GM12891 (cell line): ENCODE measurements at regions not wholly inside any gene's neighbourhood (a gene's known extent, or its start where the extent isn't known, plus 50 kb on each side); places are given as distances from the start of the nearest gene placed in this dataset.

Source experiments
- POLR2A ChIP-seq: IDR thresholded peaks from 2 replicates; pipeline ENCODE4 v1.6.1; 2011; ENCODE audit warnings: low read depth, low read length, control low read depth
- POLR2AphosphoS5 ChIP-seq: IDR thresholded peaks from 2 replicates; pipeline ENCODE4 v1.6.1; 2011; ENCODE audit warnings: low read depth, low read length, control low read depth
- TAF1 ChIP-seq: IDR thresholded peaks from 2 replicates; pipeline ENCODE4 v1.6.1; 2011; ENCODE audit warnings: low read depth, low read length, control low read depth

DNA sequence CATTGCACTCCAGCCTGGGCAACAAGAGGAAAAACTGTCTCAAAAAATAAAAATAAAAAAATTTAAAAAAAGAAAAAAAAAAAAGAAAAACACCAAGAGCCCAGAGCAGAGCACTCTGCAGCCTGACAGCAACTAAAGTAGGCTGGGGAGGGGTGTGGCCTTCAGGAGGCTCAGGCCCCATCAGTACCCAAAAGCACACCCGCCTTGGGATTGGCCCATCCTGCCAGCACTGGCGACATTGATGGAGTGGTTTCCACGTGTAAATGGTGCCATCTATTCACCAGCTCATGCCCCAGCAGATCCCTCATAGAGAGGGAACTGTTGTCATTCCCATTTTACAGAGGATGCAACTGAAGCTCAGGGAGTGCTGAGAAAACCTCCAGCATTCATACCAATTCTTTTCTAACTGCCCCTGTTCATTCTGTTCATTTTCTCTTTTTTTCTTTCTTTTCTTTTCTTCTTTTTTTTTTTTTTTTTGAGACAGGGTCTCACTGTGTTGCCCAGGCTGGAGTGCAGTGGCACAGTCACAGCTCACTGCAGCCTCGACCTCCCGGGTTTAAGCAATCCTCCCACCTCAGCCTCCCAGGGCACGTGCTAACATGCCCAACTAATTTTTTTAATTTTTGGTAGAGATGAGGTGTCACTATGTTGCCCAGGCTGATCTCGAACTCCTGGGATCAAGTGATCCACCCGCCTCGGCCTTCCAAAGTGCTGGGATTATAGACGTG is 89.3 kb downstream of the IRF2BPL start:
- TF ChIP-seq TAF1 (no peak), POLR2A (no peak), POLR2AphosphoS5 (no peak)
